IPS-11a (cell line): ENCODE measurements at regions not wholly inside any gene's neighbourhood (a gene's known extent, or its start where the extent isn't known, plus 50 kb on each side); places are given as distances from the start of the nearest gene placed in this dataset.
"Not testable (repeated sequence)": the region's sequence is repeated elsewhere in the genome, so short reads cannot be mapped to it uniquely, and the experiment has no call there.

Experiments
- H3K4me3 ChIP-seq: one replicate; pipeline ENCODE4 v1.5.1; 2013; ENCODE audit warnings: low read depth, low read length, control low read depth

GRCh38 chr11:115606498-115607220, 102.4 kb upstream of the CADM1 start:
- H3K4me3 ChIP-seq, result no peak overlapping the region

GRCh38 chr11:115605871-115606497, 101.8 kb upstream of the CADM1 start:
- H3K4me3 ChIP-seq, result no peak overlapping the region

GRCh38 chr11:115605397-115605796, 101.2 kb upstream of the CADM1 start:
- not testable (repeated sequence) for H3K4me3 ChIP-seq

GRCh38 chr11:115599125-115599524, 94.9 kb upstream of the CADM1 start:
- H3K4me3 ChIP-seq, result no peak overlapping the region

GRCh38 chr11:115598257-115598901, 94.2 kb upstream of the CADM1 start:
- H3K4me3 ChIP-seq, result no peak overlapping the region

GRCh38 chr11:115591380-115591779, 87.2 kb upstream of the CADM1 start:
- H3K4me3 ChIP-seq, result no peak overlapping the region

- no peak overlapping the region for H3K4me3 ChIP-seq
These were observed 86.0 kb upstream of the CADM1 start for GRCh38 chr11:115590254-115590653.

GRCh38 chr11:115587718-115588342, 83.6 kb upstream of the CADM1 start:
- no peak overlapping the region for H3K4me3 ChIP-seq

GRCh38 chr11:115585361-115586024, 81.3 kb upstream of the CADM1 start:
- no peak overlapping the region for H3K4me3 ChIP-seq

GRCh38 chr11:115581871-115582639, 77.8 kb upstream of the CADM1 start:
- no peak overlapping the region for H3K4me3 ChIP-seq

- H3K4me3 ChIP-seq, result no peak overlapping the region
These were observed 76.9 kb upstream of the CADM1 start for GRCh38 chr11:115580927-115581680.

GRCh38 chr11:115580416-115580815, 76.2 kb upstream of the CADM1 start:
- H3K4me3 ChIP-seq, result no peak overlapping the region

GRCh38 chr11:115579181-115579825, 75.1 kb upstream of the CADM1 start:
- H3K4me3 ChIP-seq, result no peak overlapping the region

GRCh38 chr11:115578275-115578674, 74.1 kb upstream of the CADM1 start:
- H3K4me3 ChIP-seq, result no peak overlapping the region

- no peak overlapping the region for H3K4me3 ChIP-seq
These were observed 73.5 kb upstream of the CADM1 start for GRCh38 chr11:115577701-115578100.

- no peak overlapping the region for H3K4me3 ChIP-seq
These were observed 72.6 kb upstream of the CADM1 start for GRCh38 chr11:115576606-115577380.

- H3K4me3 ChIP-seq, result no peak overlapping the region
These were observed 68.3 kb upstream of the CADM1 start for GRCh38 chr11:115572551-115572950.

- no peak overlapping the region for H3K4me3 ChIP-seq
These were observed 62.1 kb upstream of the CADM1 start for GRCh38 chr11:115566180-115566764.
